ENCODE measurements at regions not wholly inside any gene's neighbourhood (a gene's known extent, or its start where the extent isn't known, plus 50 kb on each side); places are given as distances from the start of the nearest gene placed in this dataset.

- TF ChIP-seq ESRRG (CRISPR knock-in tag; IDR thresholded peaks at IDR 0.05) (no peak), ZNF8 (CRISPR knock-in tag; IDR thresholded peaks at IDR 0.05) (no peak), SNAI2 (CRISPR knock-in tag; IDR thresholded peaks at IDR 0.05) (no peak), ZFP3 (CRISPR knock-in tag; IDR thresholded peaks at IDR 0.05) (no peak), ARNTL (CRISPR knock-in tag; IDR thresholded peaks at IDR 0.05; ENCODE audit: borderline replicate concordance, low read depth) (no peak), ZNF565 (CRISPR knock-in tag; conservative IDR thresholded peaks at IDR 0.05; ENCODE audit: low read depth) (no peak), TOX (CRISPR knock-in tag; IDR thresholded peaks at IDR 0.05; ENCODE audit: borderline replicate concordance) (no peak), CSDC2 (CRISPR knock-in tag; IDR thresholded peaks at IDR 0.05) (no peak), TSHZ2 (CRISPR knock-in tag; IDR thresholded peaks at IDR 0.05) (no peak), ZFP30 (CRISPR knock-in tag; IDR thresholded peaks at IDR 0.05) (no peak), OSR1 (CRISPR knock-in tag; IDR thresholded peaks at IDR 0.05) (no peak), PATZ1 (CRISPR knock-in tag; IDR thresholded peaks at IDR 0.05; ENCODE audit: borderline replicate concordance) (no peak), ISL1 (CRISPR knock-in tag; IDR thresholded peaks at IDR 0.05) (no peak), ZC3H10 (CRISPR knock-in tag; IDR thresholded peaks at IDR 0.05) (no peak), TCF4 (CRISPR knock-in tag; IDR thresholded peaks at IDR 0.05; ENCODE audit: borderline replicate concordance) (no peak)
- TF ChIP-seq, protein P1, sequence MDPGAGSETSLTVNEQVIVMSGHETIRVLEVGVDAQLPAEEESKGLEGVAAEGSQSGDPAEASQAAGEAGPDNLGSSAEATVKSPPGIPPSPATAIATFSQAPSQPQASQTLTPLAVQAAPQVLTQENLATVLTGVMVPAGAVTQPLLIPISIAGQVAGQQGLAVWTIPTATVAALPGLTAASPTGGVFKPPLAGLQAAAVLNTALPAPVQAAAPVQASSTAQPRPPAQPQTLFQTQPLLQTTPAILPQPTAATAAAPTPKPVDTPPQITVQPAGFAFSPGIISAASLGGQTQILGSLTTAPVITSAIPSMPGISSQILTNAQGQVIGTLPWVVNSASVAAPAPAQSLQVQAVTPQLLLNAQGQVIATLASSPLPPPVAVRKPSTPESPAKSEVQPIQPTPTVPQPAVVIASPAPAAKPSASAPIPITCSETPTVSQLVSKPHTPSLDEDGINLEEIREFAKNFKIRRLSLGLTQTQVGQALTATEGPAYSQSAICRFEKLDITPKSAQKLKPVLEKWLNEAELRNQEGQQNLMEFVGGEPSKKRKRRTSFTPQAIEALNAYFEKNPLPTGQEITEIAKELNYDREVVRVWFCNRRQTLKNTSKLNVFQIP (CRISPR knock-in tag; IDR thresholded peaks at IDR 0.05; ENCODE audit: borderline replicate concordance, low read depth): no peak
- TF ChIP-seq, protein P2, sequence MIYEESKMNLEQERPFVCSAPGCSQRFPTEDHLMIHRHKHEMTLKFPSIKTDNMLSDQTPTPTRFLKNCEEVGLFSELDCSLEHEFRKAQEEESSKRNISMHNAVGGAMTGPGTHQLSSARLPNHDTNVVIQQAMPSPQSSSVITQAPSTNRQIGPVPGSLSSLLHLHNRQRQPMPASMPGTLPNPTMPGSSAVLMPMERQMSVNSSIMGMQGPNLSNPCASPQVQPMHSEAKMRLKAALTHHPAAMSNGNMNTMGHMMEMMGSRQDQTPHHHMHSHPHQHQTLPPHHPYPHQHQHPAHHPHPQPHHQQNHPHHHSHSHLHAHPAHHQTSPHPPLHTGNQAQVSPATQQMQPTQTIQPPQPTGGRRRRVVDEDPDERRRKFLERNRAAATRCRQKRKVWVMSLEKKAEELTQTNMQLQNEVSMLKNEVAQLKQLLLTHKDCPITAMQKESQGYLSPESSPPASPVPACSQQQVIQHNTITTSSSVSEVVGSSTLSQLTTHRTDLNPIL (CRISPR knock-in tag; IDR thresholded peaks at IDR 0.05; ENCODE audit: low read depth): no peak
- TF ChIP-seq, protein P3, sequence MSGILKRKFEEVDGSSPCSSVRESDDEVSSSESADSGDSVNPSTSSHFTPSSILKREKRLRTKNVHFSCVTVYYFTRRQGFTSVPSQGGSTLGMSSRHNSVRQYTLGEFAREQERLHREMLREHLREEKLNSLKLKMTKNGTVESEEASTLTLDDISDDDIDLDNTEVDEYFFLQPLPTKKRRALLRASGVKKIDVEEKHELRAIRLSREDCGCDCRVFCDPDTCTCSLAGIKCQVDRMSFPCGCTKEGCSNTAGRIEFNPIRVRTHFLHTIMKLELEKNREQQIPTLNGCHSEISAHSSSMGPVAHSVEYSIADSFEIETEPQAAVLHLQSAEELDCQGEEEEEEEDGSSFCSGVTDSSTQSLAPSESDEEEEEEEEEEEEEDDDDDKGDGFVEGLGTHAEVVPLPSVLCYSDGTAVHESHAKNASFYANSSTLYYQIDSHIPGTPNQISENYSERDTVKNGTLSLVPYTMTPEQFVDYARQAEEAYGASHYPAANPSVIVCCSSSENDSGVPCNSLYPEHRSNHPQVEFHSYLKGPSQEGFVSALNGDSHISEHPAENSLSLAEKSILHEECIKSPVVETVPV (CRISPR knock-in tag; IDR thresholded peaks at IDR 0.05): no peak
- ATAC-seq: no peak
Observed at GRCh38 chr3:105315144-105315543, 51.6 kb upstream of the ALCAM start.

DNA sequence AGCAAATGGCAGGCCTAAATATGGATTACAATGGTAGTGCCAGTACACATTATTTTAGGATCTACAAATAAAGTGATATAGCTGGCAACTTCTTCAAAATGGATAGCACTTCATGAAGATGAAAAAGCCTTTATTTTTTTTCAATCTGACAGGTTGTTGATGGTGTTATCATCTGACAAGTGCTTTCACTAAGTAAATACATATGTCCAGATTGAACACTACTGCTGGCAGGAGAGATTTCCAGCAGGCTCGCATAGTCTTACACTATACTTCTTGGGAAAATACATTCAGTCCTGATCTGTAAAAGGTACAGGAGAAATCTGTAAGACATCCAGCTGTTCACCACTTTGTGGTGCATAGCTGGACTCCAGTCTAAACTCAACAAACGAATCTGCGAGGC lies 50.9 kb upstream of the ALCAM start:
- no peak for ATAC-seq
- TF ChIP-seq SNAI2 (CRISPR knock-in tag; IDR thresholded peaks at IDR 0.05) (no peak), TSHZ2 (CRISPR knock-in tag; IDR thresholded peaks at IDR 0.05) (no peak), PPARA (CRISPR knock-in tag; IDR thresholded peaks at IDR 0.05; ENCODE audit: borderline replicate concordance) (no peak), ZNF565 (CRISPR knock-in tag; conservative IDR thresholded peaks at IDR 0.05; ENCODE audit: low read depth) (no peak), ZFP30 (CRISPR knock-in tag; IDR thresholded peaks at IDR 0.05) (no peak), ESRRG (CRISPR knock-in tag; IDR thresholded peaks at IDR 0.05) (no peak), PATZ1 (CRISPR knock-in tag; IDR thresholded peaks at IDR 0.05; ENCODE audit: borderline replicate concordance) (no peak)
- TF ChIP-seq, protein P1 (CRISPR knock-in tag; IDR thresholded peaks at IDR 0.05; ENCODE audit: borderline replicate concordance, low read depth): no peak
